HG02678 (cell line): ENCODE measurements at regions not wholly inside any gene's neighbourhood (a gene's known extent, or its start where the extent isn't known, plus 50 kb on each side); places are given as distances from the start of the nearest gene placed in this dataset.
"Not testable (repeated sequence)": the region's sequence is repeated elsewhere in the genome, so short reads cannot be mapped to it uniquely, and the experiment has no call there.

Source experiments
- ATAC-seq: cut with Tn5 transposase; IDR thresholded peaks from one replicate; pipeline ENCODE4 v1.9.1; 2021; ENCODE audit warnings: mild to moderate bottlenecking, moderate library complexity; ENCODE audit not compliant: unreplicated experiment

GRCh38 chr16:5323284-5324141, 225.9 kb upstream of the EEF2KMT start:
- ATAC-seq = no peak

- ATAC-seq = no peak
Measured at GRCh38 chr16:5321930-5322329, 224.3 kb upstream of the EEF2KMT start.

GRCh38 chr16:5319799-5320198, 222.2 kb upstream of the EEF2KMT start:
- ATAC-seq = no peak

- no peak for ATAC-seq
Measured at GRCh38 chr16:5315914-5316313, 218.3 kb upstream of the EEF2KMT start.

- ATAC-seq = no peak
Measured at GRCh38 chr16:5314377-5314776, 216.8 kb upstream of the EEF2KMT start.

- ATAC-seq = no peak
Measured at GRCh38 chr16:5309946-5310611, 212.5 kb upstream of the EEF2KMT start.

- ATAC-seq = no peak
Measured at GRCh38 chr16:5305023-5305422, 207.4 kb upstream of the EEF2KMT start.

- no peak for ATAC-seq
Measured at GRCh38 chr16:5302372-5303114, 204.9 kb upstream of the EEF2KMT start.

GRCh38 chr16:5298202-5298601, 200.6 kb upstream of the EEF2KMT start:
- ATAC-seq = no peak

GRCh38 chr16:5296176-5296575, 198.6 kb upstream of the EEF2KMT start:
- ATAC-seq = no peak

GRCh38 chr16:5295304-5295703, 197.7 kb upstream of the EEF2KMT start:
- ATAC-seq = not testable (repeated sequence)

- not testable (repeated sequence) for ATAC-seq
Measured at GRCh38 chr16:5282152-5282551, 184.6 kb upstream of the EEF2KMT start.

GRCh38 chr16:5257462-5257861, 159.9 kb upstream of the EEF2KMT start:
- no peak for ATAC-seq

- no peak for ATAC-seq
Measured at GRCh38 chr16:5252791-5253190, 155.2 kb upstream of the EEF2KMT start.

- not testable (repeated sequence) for ATAC-seq
Measured at GRCh38 chr16:5247403-5247802, 149.8 kb upstream of the EEF2KMT start.

- not testable (repeated sequence) for ATAC-seq
Measured at GRCh38 chr16:5240278-5240626, 142.7 kb upstream of the EEF2KMT start.

- ATAC-seq = not testable (repeated sequence)
Measured at GRCh38 chr16:5239472-5240277, 142.1 kb upstream of the EEF2KMT start.

- ATAC-seq = no peak
Measured at GRCh38 chr16:5235119-5235518, 137.5 kb upstream of the EEF2KMT start.

- no peak for ATAC-seq
Measured at GRCh38 chr16:5234295-5235050, 136.9 kb upstream of the EEF2KMT start.

- no peak for ATAC-seq
Measured at GRCh38 chr16:5231246-5231759, 133.7 kb upstream of the EEF2KMT start.
